Liver (tissue), 7 donors: ENCODE measurements at regions not wholly inside any gene's neighbourhood (a gene's known extent, or its start where the extent isn't known, plus 50 kb on each side); places are given as distances from the start of the nearest gene placed in this dataset.

Experiments
- DNase-seq: peaks from one replicate; pipeline ENCODE4 v3.0.0-alpha.2; 2017; ENCODE audit warnings: low spot score
- H3K27ac ChIP-seq, 2 donors: one replicate each; pipeline ENCODE4 v1.7.0; 2013; ENCODE audit warnings: inconsistent platforms in 2 of 2, low read length in 2 of 2, control low read depth in 1 of 2, low read depth in 1 of 2, mild to moderate bottlenecking in 1 of 2
- H3K27me3 ChIP-seq, 4 donors: one replicate each; pipeline versions ENCODE4 v1.6.1 to v1.7.0; 2013; ENCODE audit warnings: low read length in 3 of 4, inconsistent platforms in 1 of 4, mild to moderate bottlenecking in 1 of 4, moderate library complexity in 1 of 4; ENCODE audit not compliant: control insufficient read depth in 4 of 4, insufficient read depth in 4 of 4
- H3K36me3 ChIP-seq, 4 donors: one replicate each; pipeline versions ENCODE4 v1.6.1 to v1.7.0; 2013; ENCODE audit warnings: low read length in 3 of 4, mild to moderate bottlenecking in 3 of 4, low read depth in 1 of 4, moderate library complexity in 1 of 4; ENCODE audit not compliant: control insufficient read depth in 4 of 4, insufficient read depth in 3 of 4
- H3K4me1 ChIP-seq, 4 donors: one replicate each; pipeline versions ENCODE4 v1.6.1 to v1.7.0; 2013; ENCODE audit warnings: low read length in 3 of 4, mild to moderate bottlenecking in 3 of 4, moderate library complexity in 1 of 4; ENCODE audit not compliant: control insufficient read depth in 4 of 4, insufficient read depth in 4 of 4
- H3K4me3 ChIP-seq, 3 donors: one replicate each; pipeline versions ENCODE4 v1.6.1 to v1.7.0; 2013; ENCODE audit warnings: low read length in 3 of 3, control low read depth in 1 of 3, low read depth in 1 of 3, mild to moderate bottlenecking in 1 of 3
- H3K9ac ChIP-seq, 2 donors: one replicate each; pipeline ENCODE4 v1.7.0; 2013; ENCODE audit warnings: low read length in 2 of 2, mild to moderate bottlenecking in 2 of 2, moderate library complexity in 2 of 2, control low read depth in 1 of 2, low read depth in 1 of 2
- H3K9me3 ChIP-seq, 4 donors: one replicate each; pipeline versions ENCODE4 v1.6.1 to v1.7.0; 2013; ENCODE audit warnings: low read length in 3 of 4; ENCODE audit not compliant: control insufficient read depth in 4 of 4
- EGR1 ChIP-seq, 2 donors: IDR thresholded peaks; 2 replicates each; pipeline ENCODE4 v1.6.1; 2016 to 2018; ENCODE audit warnings: antibody characterized with exemption in 2 of 2, low read depth in 2 of 2
- FOXA1 ChIP-seq: IDR thresholded peaks from 2 replicates; pipeline ENCODE4 v1.6.1; 2016; ENCODE audit warnings: antibody characterized with exemption
- FOXA2 ChIP-seq: IDR thresholded peaks from 2 replicates; pipeline ENCODE4 v1.6.1; 2016; ENCODE audit warnings: antibody characterized with exemption
- GABPA ChIP-seq, 2 donors: IDR thresholded peaks in 1 of 2; conservative IDR thresholded peaks in 1 of 2; 2 replicates each; pipeline ENCODE4 v1.6.1; 2016; ENCODE audit warnings: antibody characterized with exemption in 2 of 2, mild to moderate bottlenecking in 1 of 2, moderate library complexity in 1 of 2
- HNF4A ChIP-seq, 2 donors: conservative IDR thresholded peaks; 2 replicates each; pipeline ENCODE4 v1.6.1; 2016; ENCODE audit warnings: antibody characterized with exemption in 2 of 2, mild to moderate bottlenecking in 2 of 2
- HNF4G ChIP-seq: IDR thresholded peaks from 2 replicates; pipeline ENCODE4 v1.6.1; 2016; ENCODE audit warnings: antibody characterized with exemption
- JUND ChIP-seq, 2 donors: IDR thresholded peaks; 2 replicates each; pipeline ENCODE4 v1.6.1; 2016; ENCODE audit warnings: antibody characterized with exemption in 2 of 2
- NR2F2 ChIP-seq: IDR thresholded peaks from 2 replicates; pipeline ENCODE4 v1.6.1; 2016; ENCODE audit warnings: antibody characterized with exemption
- RAD21 ChIP-seq, 2 donors: IDR thresholded peaks; 2 replicates each; pipeline ENCODE4 v1.6.1; 2016; ENCODE audit warnings: antibody characterized with exemption in 2 of 2, mild to moderate bottlenecking in 2 of 2
- REST ChIP-seq: IDR thresholded peaks from 2 replicates; pipeline ENCODE4 v1.6.1; 2016; ENCODE audit warnings: antibody characterized with exemption, mild to moderate bottlenecking
- SP1 ChIP-seq: IDR thresholded peaks from 2 replicates; pipeline ENCODE4 v1.6.1; 2018; ENCODE audit warnings: antibody characterized with exemption, mild to moderate bottlenecking
- TAF1 ChIP-seq: conservative IDR thresholded peaks from 2 replicates; pipeline ENCODE4 v1.6.1; 2016; ENCODE audit warnings: antibody characterized with exemption, mild to moderate bottlenecking
- YY1 ChIP-seq: IDR thresholded peaks from 2 replicates; pipeline ENCODE4 v1.6.1; 2016; ENCODE audit warnings: antibody characterized with exemption, mild to moderate bottlenecking
- WGBS: extraction: QIAGEN DNeasy Blood & Tissue Kit; methylation state at CpG from one replicate; pipeline ENCODE4 v1.1.7; 2013; 5-methylcytosine and 5-hydroxymethylcytosine counted together
- TF ChIP-seq, protein P1 (sequence below): IDR thresholded peaks from 2 replicates; pipeline ENCODE4 v1.6.1; 2016; ENCODE audit warnings: antibody characterized with exemption
- TF ChIP-seq, protein P2 (sequence below): IDR thresholded peaks from 2 replicates; pipeline ENCODE4 v1.6.1; 2016; ENCODE audit warnings: antibody characterized with exemption
- donor health status: healthy.
- donor health status: healthy.
- donor health status: healthy.
- donor health status: healthy.

DNA sequence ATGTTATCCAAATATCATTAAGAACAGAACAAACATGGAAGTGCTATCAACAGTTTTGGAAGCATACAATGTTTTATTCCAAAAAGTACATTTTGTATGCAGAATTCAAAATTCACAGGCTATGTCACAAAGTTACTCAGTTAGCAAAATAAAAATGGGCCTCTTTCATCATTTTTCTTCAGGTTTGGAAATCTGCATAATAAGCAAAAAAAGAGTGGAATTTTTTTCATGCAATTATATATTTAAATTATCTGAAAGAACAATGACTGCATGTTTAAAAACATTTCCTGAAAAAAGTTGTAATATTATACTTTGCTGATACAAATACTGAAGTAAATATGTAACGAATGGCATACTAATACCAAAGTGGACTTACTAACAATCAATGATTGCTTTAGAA, 161.2 kb upstream of the MBL2 start (continued):
- TF ChIP-seq REST, result no peak

GRCh38 chr10:52927678-52928077, 155.1 kb upstream of the MBL2 start:
- no peak overlapping the region for H3K27ac ChIP-seq
- H3K36me3 ChIP-seq, result no peaks in the 10 kb centered on the region
- H3K9me3 ChIP-seq, result no peaks in the 10 kb centered on the region
- no peaks in the 10 kb centered on the region for H3K4me1 ChIP-seq
- no peak overlapping the region for H3K4me3 ChIP-seq
- no peaks in the 10 kb centered on the region for H3K27me3 ChIP-seq
- DNase-seq, result no peak
- 90% methylated on average over 6 of the region's 6 CpGs for WGBS
- no peak overlapping the region for H3K9ac ChIP-seq
- TF ChIP-seq YY1, result no peak

DNA sequence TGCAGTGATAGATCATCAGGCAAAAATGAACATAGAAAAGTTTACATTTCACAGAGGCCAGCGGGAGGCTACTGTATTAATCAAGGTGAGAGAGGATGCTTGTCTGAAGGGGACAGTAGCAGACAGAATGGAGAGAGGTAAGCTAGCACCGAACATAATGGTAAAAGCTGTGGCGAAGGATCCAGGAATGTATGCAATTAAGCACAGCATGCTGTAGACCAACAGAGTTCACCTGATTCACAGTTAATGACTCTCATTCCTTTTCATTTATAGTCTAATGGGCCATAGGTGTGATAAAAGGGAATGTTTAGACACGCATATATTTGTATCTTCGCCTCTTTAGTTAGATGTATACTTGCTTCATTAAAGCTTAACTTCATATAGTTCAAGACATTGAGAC, 150.9 kb upstream of the MBL2 start:
- TF ChIP-seq FOXA1, result no peak
- no peak for TF ChIP-seq JUND (IDR thresholded peaks at IDR 0.05)
- TF ChIP-seq, protein P1, sequence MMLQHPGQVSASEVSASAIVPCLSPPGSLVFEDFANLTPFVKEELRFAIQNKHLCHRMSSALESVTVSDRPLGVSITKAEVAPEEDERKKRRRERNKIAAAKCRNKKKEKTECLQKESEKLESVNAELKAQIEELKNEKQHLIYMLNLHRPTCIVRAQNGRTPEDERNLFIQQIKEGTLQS, result no peak
- TF ChIP-seq HNF4A (conservative IDR thresholded peaks at IDR 0.05), result no peak
- no peak for TF ChIP-seq GABPA (IDR thresholded peaks at IDR 0.05 in 1 of 2, conservative IDR thresholded peaks at IDR 0.05 in 1 of 2)
- no peak for TF ChIP-seq REST
- Histone ChIP-seq H3K4me1 (no peaks in the 10 kb centered on the region), H3K27ac (no peak overlapping the region), H3K27me3 (peaks cover 0 to 2% (median under 1%) of the 10 kb centered on the region in 4 donors), H3K9ac (no peak overlapping the region), H3K36me3 (no peaks in the 10 kb centered on the region), H3K9me3 (no peaks in the 10 kb centered on the region), H3K4me3 (no peak overlapping the region)
- DNase-seq, result no peak
- WGBS, result 70% methylated on average over 5 of the region's 5 CpGs

- Histone ChIP-seq H3K36me3 (no peaks in the 10 kb centered on the region), H3K4me3 (no peak overlapping the region), H3K9me3 (no peaks in the 10 kb centered on the region), H3K4me1 (no peaks in the 10 kb centered on the region), H3K27me3 (peaks cover 0 to 2% (median under 1%) of the 10 kb centered on the region in 4 donors), H3K9ac (no peak overlapping the region), H3K27ac (no peak overlapping the region)
- no peak for DNase-seq
- TF ChIP-seq HNF4G (no peak), NR2F2 (no peak), SP1 (no peak), FOXA2 (no peak), FOXA1 (no peak), EGR1 (IDR thresholded peaks at IDR 0.05; ENCODE audit: low read depth in 2 of 2) (no peak), GABPA (IDR thresholded peaks at IDR 0.05 in 1 of 2, conservative IDR thresholded peaks at IDR 0.05 in 1 of 2) (no peak), JUND (IDR thresholded peaks at IDR 0.05) (no peak), TAF1 (no peak), RAD21 (IDR thresholded peaks at IDR 0.05) (no peak)
- TF ChIP-seq, protein P1, result no peak
- TF ChIP-seq, protein P2, sequence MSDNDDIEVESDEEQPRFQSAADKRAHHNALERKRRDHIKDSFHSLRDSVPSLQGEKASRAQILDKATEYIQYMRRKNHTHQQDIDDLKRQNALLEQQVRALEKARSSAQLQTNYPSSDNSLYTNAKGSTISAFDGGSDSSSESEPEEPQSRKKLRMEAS, result no peak
Observed at GRCh38 chr10:52918714-52919305, 146.2 kb upstream of the MBL2 start.
